GM18502 (cell line): ENCODE measurements at regions not wholly inside any gene's neighbourhood (a gene's known extent, or its start where the extent isn't known, plus 50 kb on each side); places are given as distances from the start of the nearest gene placed in this dataset.

ENCODE experiments used
- ATAC-seq: cut with Tn5 transposase; IDR thresholded peaks from one replicate; pipeline ENCODE4 v1.9.1; 2021; ENCODE audit warnings: mild to moderate bottlenecking; ENCODE audit not compliant: unreplicated experiment, poor library complexity

GRCh38 chr3:177300039-177300833 lies 103.0 kb upstream of the TBL1XR1 start:
- peak; percentile 71 for ATAC-seq

- ATAC-seq: peak; percentile 44
Observed at GRCh38 chr3:177300842-177301241, 103.6 kb upstream of the TBL1XR1 start.

GRCh38 chr3:177306252-177306651 lies 109.0 kb upstream of the TBL1XR1 start:
- no peak for ATAC-seq

GRCh38 chr3:177307391-177307790 lies 110.1 kb upstream of the TBL1XR1 start:
- ATAC-seq: no peak

- no peak for ATAC-seq
Observed at GRCh38 chr3:177307826-177308225, 110.5 kb upstream of the TBL1XR1 start.

GRCh38 chr3:177308286-177308685 lies 111.0 kb upstream of the TBL1XR1 start:
- ATAC-seq: no peak

- ATAC-seq: no peak
Observed at GRCh38 chr3:177308911-177309310, 111.6 kb upstream of the TBL1XR1 start.

GRCh38 chr3:177312491-177312890 lies 115.2 kb upstream of the TBL1XR1 start:
- ATAC-seq: no peak

- peak; percentile 72 for ATAC-seq
Observed at GRCh38 chr3:177314897-177315296, 117.6 kb upstream of the TBL1XR1 start.

GRCh38 chr3:177317247-177317646 lies 120.0 kb upstream of the TBL1XR1 start:
- no peak for ATAC-seq

- no peak for ATAC-seq
Observed at GRCh38 chr3:177318559-177318958, 121.3 kb upstream of the TBL1XR1 start.

GRCh38 chr3:177320765-177321247 lies 123.5 kb upstream of the TBL1XR1 start:
- peak; percentile 55 for ATAC-seq

- no peak for ATAC-seq
Observed at GRCh38 chr3:177321819-177322218, 124.5 kb upstream of the TBL1XR1 start.

- ATAC-seq: no peak
Observed at GRCh38 chr3:177322881-177323280, 125.6 kb upstream of the TBL1XR1 start.

GRCh38 chr3:177329854-177330253 lies 132.6 kb upstream of the TBL1XR1 start:
- ATAC-seq: no peak

GRCh38 chr3:177330779-177331178 lies 133.5 kb upstream of the TBL1XR1 start:
- ATAC-seq: no peak

- no peak for ATAC-seq
Observed at GRCh38 chr3:177331203-177331835, 134.0 kb upstream of the TBL1XR1 start.

- ATAC-seq: no peak
Observed at GRCh38 chr3:177332955-177333354, 135.7 kb upstream of the TBL1XR1 start.

GRCh38 chr3:177333533-177334520 lies 136.5 kb upstream of the TBL1XR1 start:
- ATAC-seq: no peak

- ATAC-seq: no peak
Observed at GRCh38 chr3:177334803-177335202, 137.5 kb upstream of the TBL1XR1 start.

- no peak for ATAC-seq
Observed at GRCh38 chr3:177335728-177336127, 138.4 kb upstream of the TBL1XR1 start.
